Neural cell (in vitro differentiated cells): ENCODE measurements at regions not wholly inside any gene's neighbourhood (a gene's known extent, or its start where the extent isn't known, plus 50 kb on each side); places are given as distances from the start of the nearest gene placed in this dataset.

Experiments used
- H2AFZ ChIP-seq: fragments of 200-600, 300-800 bp; sonication (generic), shearing (Covaris generic); 2 replicates; pipeline ENCODE4 v1.6.0; 2014; ENCODE audit warnings: low read depth, mild to moderate bottlenecking, antibody characterized with exemption, low read length, moderate library complexity
- H3F3A ChIP-seq: fragments of 200-600 bp; shearing (Covaris generic); 2 replicates; pipeline ENCODE4 v1.6.1; 2016; ENCODE audit warnings: mild to moderate bottlenecking, moderate library complexity, mixed read lengths, antibody characterized with exemption, low read length; ENCODE audit not compliant: insufficient read depth, poor library complexity, severe bottlenecking
- H3K27ac ChIP-seq: fragments of 200-600, 300-800 bp; sonication (generic), shearing (Covaris generic); 2 replicates; pipeline ENCODE4 v1.5.1; 2014; ENCODE audit warnings: mild to moderate bottlenecking, low read length, moderate library complexity
- H3K27me3 ChIP-seq: fragments of 300-800, 200-600 bp; sonication (generic), shearing (Covaris generic); 2 replicates; pipeline ENCODE4 v1.6.0; 2014; ENCODE audit warnings: mild to moderate bottlenecking, low read depth, low read length, moderate library complexity; ENCODE audit not compliant: insufficient read depth
- H3K36me3 ChIP-seq: fragments of 300-800, 200-600 bp; sonication (generic), shearing (Covaris generic); 2 replicates; pipeline ENCODE4 v1.5.1; 2014; ENCODE audit warnings: mild to moderate bottlenecking, antibody characterized with exemption, low read length, moderate library complexity; ENCODE audit not compliant: insufficient read depth
- H3K4me2 ChIP-seq: fragments of 300-800, 200-600 bp; sonication (generic), shearing (Covaris generic); 2 replicates; pipeline ENCODE4 v1.6.0; 2014; ENCODE audit warnings: mild to moderate bottlenecking, low read length
- H3K4me3 ChIP-seq: fragments of 300-800, 200-600 bp; sonication (generic), shearing (Covaris generic); 2 replicates; pipeline ENCODE4 v1.5.1; 2014; ENCODE audit warnings: mild to moderate bottlenecking, low read length, moderate library complexity
- H3K79me2 ChIP-seq: fragments of 200-600 bp; shearing (Covaris generic); replicated peaks from 2 replicates; pipeline ENCODE4 v1.6.0; 2014; ENCODE audit warnings: mild to moderate bottlenecking, low read length, moderate library complexity; ENCODE audit not compliant: insufficient read depth
- H3K9ac ChIP-seq: fragments of 300-800, 200-600 bp; sonication (generic), shearing (Covaris generic); 2 replicates; pipeline ENCODE4 v1.6.1; 2016; ENCODE audit warnings: mild to moderate bottlenecking, low read length, mixed read lengths
- H3K9me2 ChIP-seq: fragments of 200-600 bp; shearing (Covaris generic); 2 replicates; pipeline ENCODE4 v1.6.1; 2016; ENCODE audit warnings: mild to moderate bottlenecking, low read length, mixed read lengths; ENCODE audit not compliant: insufficient read depth
- H3K9me3 ChIP-seq: fragments of 200-600, 300-800 bp; sonication (generic), shearing (Covaris generic); 2 replicates; pipeline ENCODE4 v1.6.1; 2016; ENCODE audit warnings: mild to moderate bottlenecking, mixed run types, low read length, moderate library complexity, mixed read lengths
- H4K20me1 ChIP-seq: fragments of 200-600 bp; shearing (Covaris generic); 2 replicates; pipeline ENCODE4 v1.6.1; 2016; ENCODE audit warnings: mild to moderate bottlenecking, mixed run types; ENCODE audit not compliant: insufficient read depth
- EP300 ChIP-seq: fragments of 450-650 bp; conservative IDR thresholded peaks from 2 replicates; pipeline ENCODE4 v1.6.1; 2014; ENCODE audit warnings: antibody characterized with exemption, mild to moderate bottlenecking, moderate library complexity; ENCODE audit not compliant: poor library complexity, severe bottlenecking
- EZH2 ChIP-seq: fragments of 200-600, 300-800 bp; shearing (Covaris generic), sonication (generic); IDR thresholded peaks from 2 replicates; pipeline ENCODE4 v1.6.1; 2014; ENCODE audit warnings: antibody characterized with exemption, low read length, borderline replicate concordance, mild to moderate bottlenecking; ENCODE audit not compliant: insufficient read depth, poor library complexity, severe bottlenecking
- MXI1 ChIP-seq: fragments of 450-650 bp; conservative IDR thresholded peaks from 2 replicates; pipeline ENCODE4 v1.6.1; 2014; ENCODE audit warnings: antibody characterized with exemption, mild to moderate bottlenecking; ENCODE audit not compliant: poor library complexity, severe bottlenecking
- POLR2AphosphoS5 ChIP-seq: IDR thresholded peaks from 2 replicates; pipeline ENCODE4 v1.6.1; 2012
- RAD21 ChIP-seq: fragments of 450-650 bp; conservative IDR thresholded peaks from 2 replicates; pipeline ENCODE4 v1.6.1; 2014; ENCODE audit warnings: antibody characterized with exemption, mild to moderate bottlenecking, moderate library complexity
- SMC3 ChIP-seq: fragments of 450-650 bp; conservative IDR thresholded peaks from 2 replicates; pipeline ENCODE4 v1.6.1; 2014; ENCODE audit warnings: antibody characterized with exemption, mild to moderate bottlenecking, moderate library complexity; ENCODE audit not compliant: poor library complexity
- TAF1 ChIP-seq: IDR thresholded peaks from 2 replicates; pipeline ENCODE4 v1.6.1; 2012; ENCODE audit warnings: low read depth
- TF ChIP-seq, protein P1 (sequence below): IDR thresholded peaks from 2 replicates; pipeline ENCODE4 v1.6.1; 2012; ENCODE audit warnings: borderline replicate concordance
- TF ChIP-seq, protein P2 (sequence below): fragments of 450-650 bp; IDR thresholded peaks from 2 replicates; pipeline ENCODE4 v1.5.1; 2014; ENCODE audit warnings: antibody characterized with exemption, mild to moderate bottlenecking, moderate library complexity; ENCODE audit not compliant: poor library complexity, severe bottlenecking

DNA sequence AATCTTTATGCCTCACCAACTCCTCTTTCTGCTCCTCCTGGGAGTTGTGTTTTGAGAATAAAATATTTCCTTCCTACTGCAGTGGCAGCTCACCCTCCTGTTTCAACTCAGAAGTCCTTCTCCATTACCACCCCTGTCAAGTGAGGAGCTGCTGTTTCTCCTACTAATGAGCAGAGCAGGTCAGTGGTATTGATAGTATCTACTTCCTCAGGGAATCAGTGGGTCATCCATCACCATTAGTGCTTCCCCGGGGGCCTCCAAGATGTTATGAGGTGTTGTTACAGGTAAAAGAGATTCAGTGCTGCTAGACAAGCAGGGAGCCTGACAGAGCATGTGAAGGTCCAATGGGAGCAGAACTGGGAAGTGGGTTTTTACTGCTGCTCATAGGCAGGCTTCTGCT, 795.2 kb downstream of the REEP3 start:
- no peak overlapping the region for H3K4me2 ChIP-seq
- no peaks in the 10 kb centered on the region for H3K9me2 ChIP-seq
- H4K20me1 ChIP-seq: no peaks in the 10 kb centered on the region
- H3K4me3 ChIP-seq: no peak overlapping the region
- H3K36me3 ChIP-seq: no peaks in the 10 kb centered on the region
- TF ChIP-seq MXI1 (no peak), POLR2AphosphoS5 (no peak), TAF1 (no peak), EZH2 (no peak), EP300 (no peak), RAD21 (no peak), SMC3 (no peak)
- TF ChIP-seq, protein P1, sequence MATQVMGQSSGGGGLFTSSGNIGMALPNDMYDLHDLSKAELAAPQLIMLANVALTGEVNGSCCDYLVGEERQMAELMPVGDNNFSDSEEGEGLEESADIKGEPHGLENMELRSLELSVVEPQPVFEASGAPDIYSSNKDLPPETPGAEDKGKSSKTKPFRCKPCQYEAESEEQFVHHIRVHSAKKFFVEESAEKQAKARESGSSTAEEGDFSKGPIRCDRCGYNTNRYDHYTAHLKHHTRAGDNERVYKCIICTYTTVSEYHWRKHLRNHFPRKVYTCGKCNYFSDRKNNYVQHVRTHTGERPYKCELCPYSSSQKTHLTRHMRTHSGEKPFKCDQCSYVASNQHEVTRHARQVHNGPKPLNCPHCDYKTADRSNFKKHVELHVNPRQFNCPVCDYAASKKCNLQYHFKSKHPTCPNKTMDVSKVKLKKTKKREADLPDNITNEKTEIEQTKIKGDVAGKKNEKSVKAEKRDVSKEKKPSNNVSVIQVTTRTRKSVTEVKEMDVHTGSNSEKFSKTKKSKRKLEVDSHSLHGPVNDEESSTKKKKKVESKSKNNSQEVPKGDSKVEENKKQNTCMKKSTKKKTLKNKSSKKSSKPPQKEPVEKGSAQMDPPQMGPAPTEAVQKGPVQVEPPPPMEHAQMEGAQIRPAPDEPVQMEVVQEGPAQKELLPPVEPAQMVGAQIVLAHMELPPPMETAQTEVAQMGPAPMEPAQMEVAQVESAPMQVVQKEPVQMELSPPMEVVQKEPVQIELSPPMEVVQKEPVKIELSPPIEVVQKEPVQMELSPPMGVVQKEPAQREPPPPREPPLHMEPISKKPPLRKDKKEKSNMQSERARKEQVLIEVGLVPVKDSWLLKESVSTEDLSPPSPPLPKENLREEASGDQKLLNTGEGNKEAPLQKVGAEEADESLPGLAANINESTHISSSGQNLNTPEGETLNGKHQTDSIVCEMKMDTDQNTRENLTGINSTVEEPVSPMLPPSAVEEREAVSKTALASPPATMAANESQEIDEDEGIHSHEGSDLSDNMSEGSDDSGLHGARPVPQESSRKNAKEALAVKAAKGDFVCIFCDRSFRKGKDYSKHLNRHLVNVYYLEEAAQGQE: no peak
- TF ChIP-seq, protein P2, sequence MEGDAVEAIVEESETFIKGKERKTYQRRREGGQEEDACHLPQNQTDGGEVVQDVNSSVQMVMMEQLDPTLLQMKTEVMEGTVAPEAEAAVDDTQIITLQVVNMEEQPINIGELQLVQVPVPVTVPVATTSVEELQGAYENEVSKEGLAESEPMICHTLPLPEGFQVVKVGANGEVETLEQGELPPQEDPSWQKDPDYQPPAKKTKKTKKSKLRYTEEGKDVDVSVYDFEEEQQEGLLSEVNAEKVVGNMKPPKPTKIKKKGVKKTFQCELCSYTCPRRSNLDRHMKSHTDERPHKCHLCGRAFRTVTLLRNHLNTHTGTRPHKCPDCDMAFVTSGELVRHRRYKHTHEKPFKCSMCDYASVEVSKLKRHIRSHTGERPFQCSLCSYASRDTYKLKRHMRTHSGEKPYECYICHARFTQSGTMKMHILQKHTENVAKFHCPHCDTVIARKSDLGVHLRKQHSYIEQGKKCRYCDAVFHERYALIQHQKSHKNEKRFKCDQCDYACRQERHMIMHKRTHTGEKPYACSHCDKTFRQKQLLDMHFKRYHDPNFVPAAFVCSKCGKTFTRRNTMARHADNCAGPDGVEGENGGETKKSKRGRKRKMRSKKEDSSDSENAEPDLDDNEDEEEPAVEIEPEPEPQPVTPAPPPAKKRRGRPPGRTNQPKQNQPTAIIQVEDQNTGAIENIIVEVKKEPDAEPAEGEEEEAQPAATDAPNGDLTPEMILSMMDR: no peak
- no peaks in the 10 kb centered on the region for H3K27me3 ChIP-seq
- no peak overlapping the region for H2AFZ ChIP-seq
- no peaks in the 10 kb centered on the region for H3K79me2 ChIP-seq
- no peak overlapping the region for H3K9ac ChIP-seq
- H3K9me3 ChIP-seq: no peaks in the 10 kb centered on the region
- H3F3A ChIP-seq: no peaks in the 10 kb centered on the region
- no peak overlapping the region for H3K27ac ChIP-seq

DNA sequence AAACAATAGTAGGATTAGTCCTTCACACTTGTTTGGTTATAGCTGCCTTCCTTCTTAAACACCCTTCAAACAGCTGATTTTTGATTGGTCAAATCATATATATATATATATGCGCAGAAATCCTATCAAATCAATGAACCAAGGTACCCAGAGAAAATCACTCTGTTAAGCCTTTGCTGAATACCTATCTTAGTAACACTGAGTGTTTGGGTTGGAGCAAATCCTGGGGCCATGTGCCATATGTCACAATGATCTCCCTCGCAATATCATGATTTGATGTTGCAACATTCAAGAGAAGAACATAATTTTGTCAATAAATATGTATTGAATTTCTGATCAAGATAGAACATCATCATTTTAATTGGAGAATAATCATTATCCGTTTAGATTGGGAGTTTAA, 795.6 kb downstream of the REEP3 start:
- Histone ChIP-seq H3K36me3 (no peaks in the 10 kb centered on the region), H3K9me2 (no peaks in the 10 kb centered on the region), H3K4me3 (no peak overlapping the region), H3F3A (no peaks in the 10 kb centered on the region), H3K79me2 (no peaks in the 10 kb centered on the region), H3K9ac (no peak overlapping the region), H2AFZ (no peak overlapping the region), H3K4me2 (no peak overlapping the region), H4K20me1 (no peaks in the 10 kb centered on the region), H3K27ac (no peak overlapping the region), H3K27me3 (no peaks in the 10 kb centered on the region), H3K9me3 (no peaks in the 10 kb centered on the region)
- TF ChIP-seq EP300 (no peak), POLR2AphosphoS5 (no peak), TAF1 (no peak), SMC3 (no peak), MXI1 (no peak), EZH2 (no peak), RAD21 (no peak)
- TF ChIP-seq, protein P1: no peak
- TF ChIP-seq, protein P2: no peak
